Ramos (cell line): ENCODE measurements at regions not wholly inside any gene's neighbourhood (a gene's known extent, or its start where the extent isn't known, plus 50 kb on each side); places are given as distances from the start of the nearest gene placed in this dataset.

ENCODE experiments used
- in situ Hi-C: fragments of 300-500 bp; cut with MboI; formaldehyde crosslinking; loops from one replicate; pipeline ENCODE4 v1.14.3; 2022; ENCODE audit warnings: low sequenced_read_pairs; ENCODE audit not compliant: unreplicated experiment

GRCh38 chr11:29959488-29959887, 57.3 kb downstream of the KCNA4 start:
- in situ Hi-C loops = no loop called here

- in situ Hi-C loops = no loop called here
These were observed 59.4 kb downstream of the KCNA4 start for GRCh38 chr11:29957431-29957830.

- in situ Hi-C loops = no loop called here
These were observed 60.7 kb downstream of the KCNA4 start for GRCh38 chr11:29956076-29956556.

DNA sequence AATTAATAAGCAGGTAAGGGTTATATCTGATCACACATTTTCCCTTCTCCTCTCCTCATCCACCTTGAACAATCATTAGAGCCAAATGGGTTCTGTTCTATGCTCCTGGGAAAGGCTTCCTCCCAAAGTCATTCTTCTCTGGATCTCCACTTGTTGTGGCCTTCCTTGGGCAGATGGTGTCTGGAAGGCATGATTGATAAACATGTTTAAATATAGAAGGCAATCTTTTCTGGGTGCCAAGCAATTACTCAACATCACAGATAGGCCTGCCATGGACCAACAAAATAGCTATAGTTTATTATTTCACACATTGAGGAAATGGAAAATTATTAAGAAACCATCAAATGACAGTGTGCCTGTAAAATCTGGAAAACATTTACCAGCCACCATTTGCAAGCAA, 73.5 kb downstream of the KCNA4 start:
- in situ Hi-C loops = no loop called here

GRCh38 chr11:29937526-29937925, 79.3 kb downstream of the KCNA4 start:
- in situ Hi-C loops = no loop called here

DNA sequence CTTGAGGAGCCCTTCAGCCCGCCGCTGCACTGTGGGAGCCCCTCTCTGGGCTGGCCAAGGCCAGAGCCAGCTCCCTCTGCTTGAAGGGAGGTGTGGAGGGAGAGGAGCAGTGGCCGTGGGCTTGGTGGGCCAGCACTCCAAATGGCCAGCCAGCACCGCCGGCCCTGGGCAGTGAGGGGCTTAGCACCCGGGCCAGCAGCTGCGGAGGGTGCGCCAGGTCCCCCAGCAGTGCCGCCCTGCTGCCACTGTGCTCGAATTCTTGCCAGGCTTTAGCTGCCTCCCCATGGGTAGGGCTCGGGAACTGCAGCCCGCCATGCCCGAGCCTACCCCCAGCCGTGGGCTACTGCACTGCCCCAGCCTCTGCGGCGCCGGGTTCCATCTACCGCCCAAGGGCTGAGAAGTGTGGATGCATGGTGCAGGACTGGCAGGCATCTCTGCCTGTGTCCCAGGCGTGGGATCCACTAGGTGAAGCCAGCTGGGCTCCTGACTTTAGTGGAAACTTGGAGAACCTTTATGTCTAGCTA, 82.7 kb downstream of the KCNA4 start:
- in situ Hi-C loops = no loop called here

DNA sequence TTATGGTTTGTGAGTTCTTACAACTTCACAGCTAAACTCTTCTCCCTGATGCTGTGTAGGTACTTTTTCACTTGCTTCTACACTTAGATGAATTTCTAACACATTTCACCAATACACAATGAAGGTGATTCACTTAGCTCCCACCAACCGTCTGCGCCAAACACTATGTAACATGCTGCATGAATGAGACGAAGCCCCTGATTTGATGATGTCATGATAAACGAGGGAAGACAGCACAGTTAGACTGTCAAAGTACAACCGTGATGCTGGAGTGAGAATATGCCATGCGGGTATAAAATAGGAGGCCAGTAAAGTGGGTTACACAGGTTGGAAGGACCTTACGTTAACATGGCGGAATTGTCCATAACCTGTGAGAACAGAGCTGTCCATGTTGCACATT, 100.8 kb downstream of the KCNA4 start:
- in situ Hi-C loops = no loop called here

DNA sequence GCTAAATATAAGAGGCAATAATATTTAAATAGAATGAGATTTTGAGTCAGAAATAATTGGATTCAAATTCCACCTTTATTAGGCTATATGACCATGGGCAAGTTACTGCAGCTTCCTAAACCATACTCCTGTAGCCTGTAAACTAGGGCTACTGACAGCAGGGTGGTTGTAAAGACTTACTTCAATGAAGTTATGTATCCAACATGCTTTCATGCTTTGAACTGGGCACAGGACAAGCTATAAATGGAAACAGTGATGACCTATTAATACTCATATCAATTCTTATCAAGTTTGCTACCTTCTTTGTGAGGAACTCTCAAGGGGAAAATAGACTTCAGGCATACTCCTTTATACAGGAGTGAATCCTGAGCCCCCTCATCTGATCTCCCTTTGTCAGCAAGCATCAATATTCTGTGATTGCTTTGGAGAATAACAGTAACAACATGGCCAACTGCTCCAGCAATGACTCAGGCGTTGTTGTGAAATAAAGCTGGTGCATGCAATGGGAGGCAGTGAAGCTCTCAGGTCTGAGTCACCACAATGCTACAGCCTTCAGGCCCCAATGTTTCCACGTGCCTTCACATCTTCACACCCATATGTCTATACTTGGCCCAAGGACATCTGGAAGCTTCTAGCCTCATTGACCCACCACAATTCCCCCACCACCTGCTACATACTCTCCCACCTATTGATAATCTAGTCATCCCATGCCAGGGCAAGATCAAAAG, 102.5 kb downstream of the KCNA4 start:
- in situ Hi-C loops = no loop called here

DNA sequence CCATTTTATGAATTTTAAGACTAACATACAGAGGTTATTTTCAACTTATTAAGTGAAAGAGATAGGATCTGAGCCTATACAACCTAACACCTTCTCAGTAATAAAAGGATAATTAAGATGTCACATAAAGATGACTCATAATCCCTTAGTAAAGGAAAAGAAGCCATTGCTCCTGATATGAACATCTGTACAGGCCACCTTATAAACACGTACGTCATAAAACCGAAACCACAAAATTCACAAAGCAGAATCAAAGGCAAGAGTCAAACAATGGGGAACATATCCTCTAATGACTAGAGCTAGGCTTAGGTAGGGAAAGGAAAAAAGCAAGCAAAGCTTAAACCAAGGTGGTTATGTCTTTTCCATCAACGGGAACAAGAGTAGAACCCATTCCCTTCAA, 103.5 kb downstream of the KCNA4 start:
- in situ Hi-C loops = no loop called here

GRCh38 chr11:29900382-29900781, 116.4 kb downstream of the KCNA4 start:
- in situ Hi-C loops = no loop called here

DNA sequence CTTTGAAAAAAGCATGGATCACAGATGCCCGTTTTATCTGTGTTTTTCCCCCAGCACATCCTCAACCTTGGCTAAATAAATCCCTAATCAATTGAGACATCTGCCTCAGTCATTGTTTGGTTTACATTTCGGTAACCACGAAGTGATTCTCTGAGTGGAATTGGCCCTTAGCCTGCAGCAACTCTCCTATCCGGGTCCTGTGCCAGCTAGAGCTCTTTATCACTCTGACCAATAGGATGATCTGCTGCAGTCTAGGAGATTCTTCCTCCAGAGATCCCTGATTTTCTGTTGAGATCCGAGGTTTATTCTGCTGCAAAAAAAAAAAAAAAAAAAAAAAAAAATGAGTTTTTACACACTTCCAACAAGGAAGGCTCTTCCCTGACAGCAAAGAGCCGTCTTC, 137.3 kb downstream of the KCNA4 start:
- in situ Hi-C loops = no loop called here

GRCh38 chr11:29876192-29876591, 140.6 kb downstream of the KCNA4 start:
- in situ Hi-C loops = no loop called here

- in situ Hi-C loops = no loop called here
These were observed 169.6 kb downstream of the KCNA4 start for GRCh38 chr11:29847219-29847618.

GRCh38 chr11:29844701-29845379, 172.0 kb downstream of the KCNA4 start:
- in situ Hi-C loops = no loop called here

GRCh38 chr11:29844031-29844430, 172.8 kb downstream of the KCNA4 start:
- in situ Hi-C loops = no loop called here

DNA sequence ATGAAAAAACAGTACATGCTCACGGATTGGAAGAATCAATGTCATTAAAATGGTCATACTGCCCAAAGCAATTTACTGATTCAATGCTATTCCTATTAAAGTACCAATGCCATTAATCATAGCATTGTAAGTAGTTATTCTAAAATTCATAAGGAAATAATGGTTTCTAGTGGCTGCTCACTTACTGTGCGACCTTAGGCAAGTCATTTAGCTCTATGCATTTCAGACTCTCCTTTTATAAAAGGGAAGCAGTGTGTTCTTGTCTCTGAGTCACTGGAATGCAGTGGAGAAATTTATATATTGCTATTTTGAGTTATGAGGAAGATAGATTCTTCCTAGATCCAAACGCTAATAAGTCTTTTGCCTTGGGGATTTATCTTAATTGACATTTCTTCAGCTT, 174.8 kb downstream of the KCNA4 start:
- in situ Hi-C loops = no loop called here

GRCh38 chr11:29826878-29827277, 190.0 kb downstream of the KCNA4 start:
- in situ Hi-C loops = no loop called here

DNA sequence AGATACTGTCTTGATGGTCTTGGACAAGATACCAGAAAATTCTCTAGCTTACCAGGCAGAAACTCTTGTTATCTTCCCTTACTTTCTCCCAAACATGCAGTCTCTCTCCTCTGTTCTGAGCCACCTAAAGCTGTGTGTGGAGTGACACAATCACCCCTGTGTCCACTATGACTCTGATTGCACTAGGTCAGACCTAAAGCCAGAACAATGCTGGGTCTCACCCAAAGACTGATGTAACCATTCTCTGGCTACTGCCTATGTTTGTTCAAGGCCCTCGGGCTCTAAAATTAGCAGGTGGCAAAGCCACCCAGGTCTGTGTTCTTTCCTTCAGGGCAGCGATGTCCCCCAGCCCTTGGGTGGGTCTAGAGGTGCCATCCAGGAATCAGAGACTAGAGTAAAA, 200.5 kb downstream of the KCNA4 start:
- in situ Hi-C loops = no loop called here

DNA sequence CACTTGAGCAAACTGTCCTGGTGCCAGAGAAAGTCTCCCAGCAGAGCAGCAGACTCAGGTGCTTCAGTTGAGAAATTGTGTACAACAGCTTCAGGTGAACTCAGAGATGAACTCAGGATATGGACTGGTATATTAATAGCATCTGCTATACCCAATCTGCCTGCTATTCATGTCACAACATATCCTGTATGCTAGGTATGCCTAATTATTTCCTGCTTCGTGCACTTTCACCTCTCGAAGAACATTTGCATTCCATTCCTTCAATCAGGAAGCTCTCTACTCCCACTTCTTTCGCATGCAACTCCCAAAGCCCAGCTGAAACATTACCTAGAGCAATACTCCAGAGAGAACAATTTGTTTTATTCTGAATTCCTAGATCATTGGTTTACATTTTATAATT, 207.7 kb downstream of the KCNA4 start:
- in situ Hi-C loops = no loop called here

- in situ Hi-C loops = no loop called here
These were observed 214.3 kb downstream of the KCNA4 start for GRCh38 chr11:29802522-29802921.

DNA sequence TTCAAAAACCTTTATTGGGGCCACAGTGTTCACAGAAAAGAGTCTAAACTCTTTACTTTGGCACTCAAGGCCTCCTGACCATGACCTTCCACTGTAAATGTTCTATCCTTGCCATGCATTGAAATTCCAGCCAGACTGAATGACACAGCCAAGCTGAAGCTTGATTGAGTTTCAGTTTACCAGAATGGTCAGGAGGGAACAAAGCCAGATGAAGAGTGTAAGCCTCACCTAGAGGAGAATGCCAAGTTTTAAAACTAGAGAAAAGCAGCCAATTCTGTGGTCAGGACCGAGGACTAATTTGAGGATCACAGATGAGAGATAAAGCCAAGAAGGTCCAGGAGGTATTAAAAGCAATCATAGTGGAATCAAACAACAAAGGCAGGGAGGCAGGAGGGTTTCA, 215.3 kb downstream of the KCNA4 start:
- in situ Hi-C loops = no loop called here

DNA sequence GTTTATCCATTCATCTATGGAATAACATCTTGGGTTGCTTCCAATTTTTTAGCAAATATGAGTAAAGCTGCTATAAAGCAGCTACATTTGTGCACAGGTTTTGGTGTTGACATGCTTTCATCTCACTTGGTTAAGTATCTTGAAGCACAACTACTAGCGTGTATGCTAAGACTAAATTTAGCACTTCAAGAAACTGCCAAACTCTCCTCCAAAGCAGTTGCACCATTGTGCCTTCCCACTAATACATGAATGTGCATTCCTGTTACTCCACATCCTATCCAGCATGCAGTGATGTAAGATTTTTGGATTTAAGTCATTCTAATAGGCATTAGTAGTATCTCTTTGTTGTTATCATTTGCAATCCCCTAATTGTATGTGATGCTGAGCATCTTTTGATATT, 230.7 kb downstream of the KCNA4 start:
- in situ Hi-C loops = no loop called here
